ENCODE measurements at regions not wholly inside any gene's neighbourhood (a gene's known extent, or its start where the extent isn't known, plus 50 kb on each side); places are given as distances from the start of the nearest gene placed in this dataset.

- no peaks in the 10 kb centered on the region for H3K9me3 ChIP-seq
- H3K27me3 ChIP-seq: no peaks in the 10 kb centered on the region
- H3K36me3 ChIP-seq: no peaks in the 10 kb centered on the region
- no peak for DNase-seq
- H3K4me3 ChIP-seq: no peak overlapping the region
Observed at GRCh38 chr11:98155696-98156095, 865.1 kb upstream of the CNTN5 start.

DNA sequence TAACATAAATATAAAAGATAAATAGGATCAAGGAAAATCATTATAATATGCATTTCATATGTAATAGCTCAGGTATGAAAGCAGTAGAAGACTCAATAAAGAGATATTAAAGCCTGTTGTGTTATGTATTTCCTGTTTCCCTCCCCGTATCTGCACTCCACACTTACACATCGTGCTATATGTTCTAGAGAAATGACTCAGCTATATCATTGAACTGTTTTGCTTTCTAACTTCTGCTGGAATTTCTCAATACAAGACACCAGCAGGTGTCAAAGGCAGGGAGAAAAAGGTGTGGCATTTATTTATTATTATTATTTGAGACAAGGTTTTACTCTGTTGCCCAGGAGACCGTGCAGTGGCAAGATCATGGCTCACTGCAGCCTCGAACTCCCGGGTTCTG lies 842.8 kb upstream of the CNTN5 start:
- H3K4me3 ChIP-seq: no peak overlapping the region
- no peak for DNase-seq
- H3K36me3 ChIP-seq: no peaks in the 10 kb centered on the region
- H3K9me3 ChIP-seq: no peaks in the 10 kb centered on the region
- H3K27me3 ChIP-seq: no peaks in the 10 kb centered on the region

GRCh38 chr11:98180511-98180910 lies 840.2 kb upstream of the CNTN5 start:
- H3K27me3 ChIP-seq: no peaks in the 10 kb centered on the region
- no peaks in the 10 kb centered on the region for H3K9me3 ChIP-seq
- H3K4me3 ChIP-seq: no peak overlapping the region
- no peak for DNase-seq
- H3K36me3 ChIP-seq: no peaks in the 10 kb centered on the region

- no peak for DNase-seq
- Histone ChIP-seq H3K36me3 (no peaks in the 10 kb centered on the region), H3K4me3 (no peak overlapping the region), H3K27me3 (no peaks in the 10 kb centered on the region), H3K9me3 (no peaks in the 10 kb centered on the region)
Observed at GRCh38 chr11:98180921-98181320, 839.8 kb upstream of the CNTN5 start.

DNA sequence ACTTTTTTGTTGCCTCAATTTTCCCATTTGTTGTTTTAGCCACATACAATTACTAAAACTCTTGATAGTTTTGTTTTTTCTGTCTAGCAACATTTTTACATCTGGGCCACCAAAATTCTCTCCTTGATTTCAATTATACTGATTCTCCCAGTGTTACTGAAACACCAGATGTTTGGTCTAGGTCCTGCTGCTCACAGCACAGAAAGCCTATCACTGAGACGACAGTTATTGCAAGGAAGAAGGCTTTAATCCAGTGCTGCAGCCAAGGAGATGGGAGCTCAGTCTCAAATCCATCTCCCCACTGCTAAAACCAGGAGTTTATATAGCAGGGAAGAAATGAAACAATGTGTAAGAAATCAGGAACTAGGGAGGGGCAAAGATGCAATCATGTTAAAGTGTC lies 837.7 kb upstream of the CNTN5 start:
- no peaks in the 10 kb centered on the region for H3K27me3 ChIP-seq
- no peak overlapping the region for H3K4me3 ChIP-seq
- no peaks in the 10 kb centered on the region for H3K9me3 ChIP-seq
- no peak for DNase-seq
- no peaks in the 10 kb centered on the region for H3K36me3 ChIP-seq

- Histone ChIP-seq H3K36me3 (no peaks in the 10 kb centered on the region), H3K27me3 (no peaks in the 10 kb centered on the region), H3K9me3 (no peaks in the 10 kb centered on the region), H3K4me3 (no peak overlapping the region)
- DNase-seq: no peak
Observed at GRCh38 chr11:98185245-98185644, 835.5 kb upstream of the CNTN5 start.

GRCh38 chr11:98194611-98195010 lies 826.1 kb upstream of the CNTN5 start:
- no peaks in the 10 kb centered on the region for H3K27me3 ChIP-seq
- no peak overlapping the region for H3K4me3 ChIP-seq
- peak; percentile 17 for DNase-seq
- no peaks in the 10 kb centered on the region for H3K36me3 ChIP-seq
- H3K9me3 ChIP-seq: no peaks in the 10 kb centered on the region

- Histone ChIP-seq H3K27me3 (no peaks in the 10 kb centered on the region), H3K9me3 (no peaks in the 10 kb centered on the region), H3K36me3 (no peaks in the 10 kb centered on the region), H3K4me3 (no peak overlapping the region)
- no peak for DNase-seq
Observed at GRCh38 chr11:98195300-98195699, 825.4 kb upstream of the CNTN5 start.

- Histone ChIP-seq H3K36me3 (no peaks in the 10 kb centered on the region), H3K27me3 (no peaks in the 10 kb centered on the region), H3K4me3 (no peak overlapping the region), H3K9me3 (no peaks in the 10 kb centered on the region)
- no peak for DNase-seq
Observed at GRCh38 chr11:98207086-98207485, 813.7 kb upstream of the CNTN5 start.

DNA sequence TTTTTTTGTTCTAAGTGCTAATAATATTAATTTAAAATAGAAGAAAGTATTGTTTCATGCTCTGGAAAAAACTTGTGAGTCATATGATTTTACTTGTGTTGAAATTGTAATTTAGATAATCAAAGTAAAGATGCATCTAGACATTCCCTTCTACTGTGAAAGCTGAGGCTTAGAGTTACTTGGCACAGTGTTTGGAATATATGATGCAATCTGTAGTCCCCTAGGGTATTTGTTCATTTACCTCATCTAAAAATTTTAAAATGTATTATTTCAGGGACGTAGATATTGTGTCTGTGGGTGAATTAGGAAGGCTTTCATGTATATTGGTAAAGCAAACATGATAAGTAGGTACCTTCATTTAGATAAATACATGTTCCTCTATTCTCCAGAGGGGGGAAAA lies 793.5 kb upstream of the CNTN5 start:
- no peaks in the 10 kb centered on the region for H3K9me3 ChIP-seq
- H3K27me3 ChIP-seq: no peaks in the 10 kb centered on the region
- DNase-seq: no peak
- H3K4me3 ChIP-seq: no peak overlapping the region
- H3K36me3 ChIP-seq: no peaks in the 10 kb centered on the region

DNA sequence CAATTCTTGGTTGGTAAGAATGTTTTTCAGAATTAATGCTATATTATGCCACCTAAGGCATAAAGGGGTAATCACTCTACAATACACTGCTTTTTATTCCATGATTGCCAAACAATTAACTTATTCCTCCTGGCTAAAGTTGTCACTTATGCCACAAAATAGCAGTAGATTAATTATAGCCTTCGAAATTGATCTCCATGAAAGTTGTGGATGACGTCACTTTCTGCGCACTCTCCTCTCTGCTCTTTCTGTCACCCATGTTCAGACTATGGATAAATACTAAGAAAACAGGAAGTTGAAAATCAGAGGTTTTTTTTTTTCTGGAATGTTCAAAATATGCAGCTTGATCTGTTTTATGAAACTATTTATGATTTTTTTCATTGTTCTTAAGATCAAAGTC lies 790.1 kb upstream of the CNTN5 start:
- no peak for DNase-seq
- Histone ChIP-seq H3K9me3 (no peaks in the 10 kb centered on the region), H3K27me3 (no peaks in the 10 kb centered on the region), H3K36me3 (no peaks in the 10 kb centered on the region), H3K4me3 (no peak overlapping the region)

DNA sequence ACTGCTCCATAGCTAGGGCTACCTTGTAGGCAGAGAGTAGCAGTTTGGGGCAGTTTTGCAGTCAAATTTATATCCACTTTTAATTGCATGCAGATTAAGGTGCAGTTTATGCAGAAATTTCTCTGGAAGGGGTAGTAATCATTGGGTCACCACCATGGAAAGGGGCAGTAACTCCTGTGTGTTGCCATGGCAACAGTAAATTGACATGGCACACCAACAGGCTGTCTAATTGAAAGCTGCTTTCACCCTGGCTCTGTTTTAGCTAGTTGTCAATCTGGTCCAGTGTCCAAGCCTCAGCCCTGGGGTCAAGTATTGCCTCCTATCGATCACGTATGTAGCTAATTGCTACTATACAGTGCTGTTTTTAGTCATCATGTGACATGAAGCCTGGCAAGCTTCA lies 786.1 kb upstream of the CNTN5 start:
- H3K36me3 ChIP-seq: no peaks in the 10 kb centered on the region
- H3K27me3 ChIP-seq: no peaks in the 10 kb centered on the region
- no peak overlapping the region for H3K4me3 ChIP-seq
- no peaks in the 10 kb centered on the region for H3K9me3 ChIP-seq
- DNase-seq: no peak

GRCh38 chr11:98243897-98244296 lies 776.9 kb upstream of the CNTN5 start:
- DNase-seq: no peak
- no peaks in the 10 kb centered on the region for H3K9me3 ChIP-seq
- H3K4me3 ChIP-seq: no peak overlapping the region
- no peaks in the 10 kb centered on the region for H3K36me3 ChIP-seq
- no peaks in the 10 kb centered on the region for H3K27me3 ChIP-seq

DNA sequence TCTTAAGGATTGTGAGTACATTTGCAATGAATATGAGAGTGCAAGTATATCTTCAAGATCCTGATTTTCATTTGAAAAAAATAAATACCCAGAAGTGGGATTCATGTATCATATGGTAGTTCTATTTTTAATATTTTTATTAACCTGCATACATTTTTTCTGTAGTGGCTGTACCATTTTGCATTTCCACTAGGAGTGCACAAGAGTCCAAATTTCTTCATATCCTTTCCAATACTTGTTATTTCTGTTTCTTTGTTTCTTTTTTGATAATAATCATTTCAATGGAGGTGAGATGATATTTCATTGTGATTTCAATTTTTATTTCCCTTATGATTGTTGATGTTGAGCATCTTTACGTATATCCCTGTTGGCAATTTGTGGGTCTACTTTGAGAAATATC lies 759.8 kb upstream of the CNTN5 start:
- no peak for DNase-seq

GRCh38 chr11:98277251-98277912 lies 743.4 kb upstream of the CNTN5 start:
- DNase-seq: no peak
- Histone ChIP-seq H3K4me3 (no peak overlapping the region), H3K36me3 (no peaks in the 10 kb centered on the region), H3K27me3 (no peaks in the 10 kb centered on the region), H3K9me3 (no peaks in the 10 kb centered on the region)

More for the DNA sequence above, 759.8 kb upstream of the CNTN5 start:
- Histone ChIP-seq H3K4me3 (no peak overlapping the region), H3K9me3 (peaks cover 1% of the 10 kb centered on the region), H3K36me3 (no peaks in the 10 kb centered on the region), H3K27me3 (no peaks in the 10 kb centered on the region)

DNA sequence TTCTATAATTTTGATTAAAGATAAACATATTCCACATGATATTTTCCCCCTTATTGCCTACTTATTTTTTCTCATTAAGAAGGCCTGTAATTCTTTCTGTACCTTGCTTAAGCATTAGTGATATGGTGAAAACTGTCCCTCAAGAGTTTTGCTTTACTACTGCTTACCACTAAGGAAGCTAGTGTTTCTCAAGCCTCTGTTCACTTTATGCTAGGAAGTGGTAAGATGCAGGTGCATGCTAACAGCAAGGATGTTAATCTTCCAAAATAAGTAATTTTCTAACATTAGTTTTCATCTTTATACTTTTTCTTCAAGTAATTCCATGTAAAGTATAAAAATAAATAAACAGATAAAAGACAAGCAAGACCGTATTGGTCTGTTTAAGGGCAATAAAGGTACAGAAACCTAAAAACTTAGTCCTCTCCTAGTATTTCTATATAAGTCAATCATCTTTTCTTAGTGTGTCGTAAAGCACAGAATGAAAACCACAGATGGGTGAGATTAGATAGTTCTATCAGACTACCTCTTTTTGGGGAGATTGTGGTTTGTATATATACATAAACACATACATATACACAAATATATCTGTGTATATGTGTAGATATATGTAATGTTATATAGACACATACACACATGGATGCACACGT lies 731.0 kb upstream of the CNTN5 start:
- Histone ChIP-seq H3K4me3 (no peak overlapping the region), H3K9me3 (no peaks in the 10 kb centered on the region), H3K36me3 (no peaks in the 10 kb centered on the region), H3K27me3 (no peaks in the 10 kb centered on the region)
- no peak for DNase-seq

GRCh38 chr11:98296091-98296880 lies 724.5 kb upstream of the CNTN5 start:
- Histone ChIP-seq H3K4me3 (no peak overlapping the region), H3K36me3 (no peaks in the 10 kb centered on the region), H3K9me3 (no peaks in the 10 kb centered on the region), H3K27me3 (no peaks in the 10 kb centered on the region)
- no peak for DNase-seq

GRCh38 chr11:98300719-98301118 lies 720.0 kb upstream of the CNTN5 start:
- Histone ChIP-seq H3K4me3 (no peak overlapping the region), H3K36me3 (no peaks in the 10 kb centered on the region), H3K9me3 (no peaks in the 10 kb centered on the region), H3K27me3 (no peaks in the 10 kb centered on the region)
- no peak for DNase-seq
